ENCODE measurements at regions not wholly inside any gene's neighbourhood (a gene's known extent, or its start where the extent isn't known, plus 50 kb on each side); places are given as distances from the start of the nearest gene placed in this dataset.

DNA sequence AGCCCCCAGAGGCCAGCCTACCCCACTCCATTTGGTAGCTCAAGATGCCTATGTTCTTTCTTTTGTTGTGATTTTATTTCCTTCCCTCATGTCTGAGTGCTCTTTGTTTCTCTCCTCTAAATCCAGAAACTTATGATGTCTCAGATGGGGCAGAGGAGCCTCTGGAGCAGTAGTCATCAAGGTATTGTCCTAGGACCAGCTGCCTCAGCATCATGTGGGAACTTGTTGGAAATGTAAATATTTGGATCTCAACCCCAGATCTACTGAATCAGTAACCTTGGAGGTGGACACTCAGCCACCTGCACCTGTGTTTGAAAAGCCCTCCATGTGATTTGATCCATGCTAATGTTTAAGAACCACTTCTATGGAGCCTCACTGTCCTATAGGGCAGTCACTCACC, 593.1 kb upstream of the PLXNA2 start:
- CTCF ChIA-PET: no interaction called here
- H3K36me3 Mint-ChIP-seq (ENCODE audit: low read depth): no peaks in the 10 kb centered on the region
- intact Hi-C loops (cut with micrococcal nuclease): no loop called here

GRCh38 chr1:208841436-208841835, 597.3 kb upstream of the PLXNA2 start:
- Mint-ChIP-seq H3K36me3 (ENCODE audit: low read depth) (no peaks in the 10 kb centered on the region), H3K27me3 (ENCODE audit: low read depth) (no peaks in the 10 kb centered on the region), H3K4me3 (no peak overlapping the region), H3K27ac (no peak overlapping the region), H3K9me3 (no peaks in the 10 kb centered on the region), H3K4me1 (ENCODE audit: low read depth) (no peaks in the 10 kb centered on the region)
- intact Hi-C loops (cut with micrococcal nuclease): no loop called here
- CTCF ChIA-PET: no interaction called here
- DNase-seq: no peak

More for the DNA sequence above, 593.1 kb upstream of the PLXNA2 start:
- H3K4me3 Mint-ChIP-seq: no peak overlapping the region
- DNase-seq: no peak
- no peaks in the 10 kb centered on the region for H3K9me3 Mint-ChIP-seq
- H3K4me1 Mint-ChIP-seq (ENCODE audit: low read depth): no peaks in the 10 kb centered on the region
- H3K27me3 Mint-ChIP-seq (ENCODE audit: low read depth): no peaks in the 10 kb centered on the region
- H3K27ac Mint-ChIP-seq: no peak overlapping the region

DNA sequence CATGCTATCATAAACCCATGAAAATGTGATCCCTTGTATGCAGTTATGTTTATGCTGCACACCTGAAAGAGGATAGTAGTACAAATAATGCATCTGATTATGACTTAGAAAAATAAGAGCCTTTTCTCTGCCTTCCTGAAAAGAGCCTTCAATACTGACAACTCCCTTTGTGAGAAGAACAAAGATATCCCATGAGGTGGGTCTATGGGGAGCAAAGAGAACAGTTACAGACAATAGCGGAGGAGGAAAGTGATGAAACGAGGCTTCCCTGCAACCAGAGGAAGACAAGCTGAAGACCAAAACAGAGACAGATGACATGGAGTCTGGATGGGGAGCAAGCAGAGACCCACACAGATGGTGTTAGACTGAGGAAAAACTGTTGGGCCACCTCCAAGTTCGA, 598.3 kb upstream of the PLXNA2 start:
- DNase-seq: no peak
- no peak overlapping the region for H3K27ac Mint-ChIP-seq
- no peaks in the 10 kb centered on the region for H3K36me3 Mint-ChIP-seq (ENCODE audit: low read depth)
- no peaks in the 10 kb centered on the region for H3K27me3 Mint-ChIP-seq (ENCODE audit: low read depth)
- H3K9me3 Mint-ChIP-seq: no peaks in the 10 kb centered on the region
- intact Hi-C loops (cut with micrococcal nuclease): no loop called here
- H3K4me1 Mint-ChIP-seq (ENCODE audit: low read depth): no peaks in the 10 kb centered on the region
- no peak overlapping the region for H3K4me3 Mint-ChIP-seq
- CTCF ChIA-PET: no interaction called here

GRCh38 chr1:208844158-208844557, 600.0 kb upstream of the PLXNA2 start:
- H3K9me3 Mint-ChIP-seq: no peaks in the 10 kb centered on the region
- H3K27me3 Mint-ChIP-seq (ENCODE audit: low read depth): no peaks in the 10 kb centered on the region
- CTCF ChIA-PET: no interaction called here
- H3K36me3 Mint-ChIP-seq (ENCODE audit: low read depth): no peaks in the 10 kb centered on the region
- H3K27ac Mint-ChIP-seq: no peak overlapping the region
- intact Hi-C loops (cut with micrococcal nuclease): no loop called here
- no peak overlapping the region for H3K4me3 Mint-ChIP-seq
- no peak for DNase-seq
- no peaks in the 10 kb centered on the region for H3K4me1 Mint-ChIP-seq (ENCODE audit: low read depth)

- no peak overlapping the region for H3K27ac Mint-ChIP-seq
- CTCF ChIA-PET: interaction anchor here (0.6 kb wide), 1 partner anchor 10 kb away, joined by 5 read pairs; no protein-coding TSS in a partner anchor
- intact Hi-C loops (cut with micrococcal nuclease): no loop called here
- H3K9me3 Mint-ChIP-seq: no peaks in the 10 kb centered on the region
- H3K4me1 Mint-ChIP-seq (ENCODE audit: low read depth): no peaks in the 10 kb centered on the region
- no peaks in the 10 kb centered on the region for H3K27me3 Mint-ChIP-seq (ENCODE audit: low read depth)
- H3K36me3 Mint-ChIP-seq (ENCODE audit: low read depth): no peaks in the 10 kb centered on the region
- H3K4me3 Mint-ChIP-seq: no peak overlapping the region
- DNase-seq: no peak
Observed at GRCh38 chr1:208848854-208849253, 604.7 kb upstream of the PLXNA2 start.

DNA sequence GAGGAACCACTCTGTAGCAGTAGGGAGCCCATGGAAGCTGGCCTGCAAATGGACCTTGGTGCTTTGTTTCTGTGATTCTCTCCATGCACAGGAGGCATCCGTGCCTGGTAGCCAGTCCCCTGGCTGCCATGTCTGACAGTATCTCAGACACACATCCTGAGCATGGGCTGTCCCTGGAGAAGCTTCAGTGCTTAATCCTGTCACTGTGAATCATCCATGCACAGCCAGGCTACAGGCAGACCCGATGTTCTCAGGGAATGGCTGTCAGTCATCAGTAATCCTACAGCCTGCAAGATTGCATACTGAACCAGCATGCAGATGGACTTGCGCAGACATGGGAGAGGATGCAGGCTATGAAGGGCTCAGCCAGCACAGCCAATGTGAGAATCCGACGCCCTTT, 606.3 kb upstream of the PLXNA2 start:
- no peak overlapping the region for H3K27ac Mint-ChIP-seq
- H3K4me1 Mint-ChIP-seq (ENCODE audit: low read depth): no peaks in the 10 kb centered on the region
- H3K4me3 Mint-ChIP-seq: no peak overlapping the region
- intact Hi-C loops (cut with micrococcal nuclease): no loop called here
- no peaks in the 10 kb centered on the region for H3K36me3 Mint-ChIP-seq (ENCODE audit: low read depth)
- H3K9me3 Mint-ChIP-seq: no peaks in the 10 kb centered on the region
- H3K27me3 Mint-ChIP-seq (ENCODE audit: low read depth): no peaks in the 10 kb centered on the region
- CTCF ChIA-PET: no interaction called here
- DNase-seq: no peak

GRCh38 chr1:208851366-208851765, 607.2 kb upstream of the PLXNA2 start:
- H3K36me3 Mint-ChIP-seq (ENCODE audit: low read depth): no peaks in the 10 kb centered on the region
- H3K9me3 Mint-ChIP-seq: no peaks in the 10 kb centered on the region
- H3K4me3 Mint-ChIP-seq: no peak overlapping the region
- intact Hi-C loops (cut with micrococcal nuclease): no loop called here
- H3K4me1 Mint-ChIP-seq (ENCODE audit: low read depth): no peaks in the 10 kb centered on the region
- no peak for DNase-seq
- H3K27ac Mint-ChIP-seq: no peak overlapping the region
- H3K27me3 Mint-ChIP-seq (ENCODE audit: low read depth): peaks cover 6% of the 10 kb centered on the region
- CTCF ChIA-PET: no interaction called here

GRCh38 chr1:208852911-208853310, 608.7 kb upstream of the PLXNA2 start:
- DNase-seq: no peak
- H3K9me3 Mint-ChIP-seq: no peaks in the 10 kb centered on the region
- intact Hi-C loops (cut with micrococcal nuclease): no loop called here
- CTCF ChIA-PET: no interaction called here
- no peak overlapping the region for H3K27ac Mint-ChIP-seq
- H3K4me1 Mint-ChIP-seq (ENCODE audit: low read depth): no peaks in the 10 kb centered on the region
- H3K36me3 Mint-ChIP-seq (ENCODE audit: low read depth): no peaks in the 10 kb centered on the region
- H3K4me3 Mint-ChIP-seq: no peak overlapping the region
- H3K27me3 Mint-ChIP-seq (ENCODE audit: low read depth): peaks cover 6% of the 10 kb centered on the region

- H3K4me1 Mint-ChIP-seq (ENCODE audit: low read depth): no peaks in the 10 kb centered on the region
- no peak overlapping the region for H3K4me3 Mint-ChIP-seq
- H3K27ac Mint-ChIP-seq: no peak overlapping the region
- CTCF ChIA-PET: no interaction called here
- peaks cover 11% of the 10 kb centered on the region for H3K27me3 Mint-ChIP-seq (ENCODE audit: low read depth)
- no peak for DNase-seq
- intact Hi-C loops (cut with micrococcal nuclease): no loop called here
- no peaks in the 10 kb centered on the region for H3K36me3 Mint-ChIP-seq (ENCODE audit: low read depth)
- H3K9me3 Mint-ChIP-seq: no peaks in the 10 kb centered on the region
Observed at GRCh38 chr1:208855403-208855802, 611.2 kb upstream of the PLXNA2 start.

- Mint-ChIP-seq H3K9me3 (no peaks in the 10 kb centered on the region), H3K36me3 (ENCODE audit: low read depth) (no peaks in the 10 kb centered on the region), H3K27me3 (ENCODE audit: low read depth) (peaks cover 16% of the 10 kb centered on the region), H3K4me1 (ENCODE audit: low read depth) (no peaks in the 10 kb centered on the region), H3K4me3 (no peak overlapping the region), H3K27ac (no peak overlapping the region)
- DNase-seq: no peak
- intact Hi-C loops (cut with micrococcal nuclease): no loop called here
- CTCF ChIA-PET: no interaction called here
Observed at GRCh38 chr1:208857465-208857864, 613.3 kb upstream of the PLXNA2 start.

- DNase-seq: no peak
- Mint-ChIP-seq H3K27me3 (ENCODE audit: low read depth) (peaks cover 16% of the 10 kb centered on the region), H3K27ac (no peak overlapping the region), H3K4me1 (ENCODE audit: low read depth) (no peaks in the 10 kb centered on the region), H3K9me3 (no peaks in the 10 kb centered on the region), H3K36me3 (ENCODE audit: low read depth) (no peaks in the 10 kb centered on the region), H3K4me3 (no peak overlapping the region)
- intact Hi-C loops (cut with micrococcal nuclease): no loop called here
- CTCF ChIA-PET: interaction anchor here (0.6 kb wide), 1 partner anchor 10 kb away, joined by 5 read pairs; no protein-coding TSS in a partner anchor
Observed at GRCh38 chr1:208858738-208859137, 614.6 kb upstream of the PLXNA2 start.

DNA sequence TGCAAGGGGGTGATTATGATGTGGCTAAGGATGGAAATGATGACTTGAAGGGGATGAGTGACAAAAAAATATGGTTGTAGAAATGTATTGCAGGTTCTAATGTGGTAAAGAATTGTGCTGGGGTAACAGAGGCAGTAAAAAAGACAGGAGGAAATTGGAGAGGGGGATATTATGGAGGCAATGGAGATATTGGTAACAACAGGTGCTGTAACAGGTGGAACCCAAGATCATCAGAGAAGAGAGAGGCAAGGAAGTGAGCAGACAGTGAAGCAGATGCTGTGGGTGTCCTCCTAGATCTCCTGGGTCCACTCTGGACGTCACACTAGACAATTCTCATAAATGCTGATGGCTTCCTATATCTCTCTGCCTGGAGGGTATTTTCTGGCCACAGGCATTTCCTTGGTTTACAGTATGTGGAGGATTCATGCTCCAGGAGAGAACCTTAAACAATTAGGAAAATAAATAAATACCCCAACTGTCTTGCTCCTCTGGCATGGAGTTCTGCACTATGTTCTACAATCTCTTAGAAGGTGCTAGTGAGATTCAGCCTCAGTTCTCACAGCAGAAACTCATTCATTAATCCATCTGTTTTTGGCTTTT, 620.3 kb upstream of the PLXNA2 start:
- Mint-ChIP-seq H3K4me3 (no peak overlapping the region), H3K27ac (no peak overlapping the region), H3K4me1 (ENCODE audit: low read depth) (no peaks in the 10 kb centered on the region), H3K36me3 (ENCODE audit: low read depth) (no peaks in the 10 kb centered on the region), H3K9me3 (no peaks in the 10 kb centered on the region), H3K27me3 (ENCODE audit: low read depth) (peaks cover 7% of the 10 kb centered on the region)
- no peak for DNase-seq
- intact Hi-C loops (cut with micrococcal nuclease): no loop called here
- CTCF ChIA-PET: no interaction called here

DNA sequence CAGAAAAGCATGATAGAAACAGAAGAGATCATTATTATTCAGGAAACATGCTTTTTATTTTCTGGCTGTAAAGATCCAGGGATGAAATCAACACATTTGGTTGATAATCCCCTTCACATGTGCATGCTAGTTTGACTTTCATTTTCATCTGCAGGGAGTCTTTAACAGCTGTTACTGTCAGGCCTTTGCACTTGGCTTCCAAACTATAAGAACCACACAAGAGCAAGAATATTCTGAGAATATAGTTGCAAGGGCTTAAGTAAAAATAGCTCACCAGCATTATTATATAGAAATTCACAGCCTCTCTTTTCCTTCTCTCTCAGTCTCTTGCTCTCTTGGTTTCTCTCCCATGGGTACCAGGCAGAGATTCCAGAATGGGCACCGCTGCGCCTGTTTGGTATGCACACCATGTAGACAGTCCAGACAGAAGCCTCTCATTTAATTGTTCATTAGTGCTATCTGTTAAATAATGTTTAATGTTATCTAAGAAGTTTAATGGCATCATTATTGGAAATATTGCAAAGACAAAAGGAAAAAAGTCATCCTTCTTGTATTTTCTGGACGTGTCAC, 622.3 kb upstream of the PLXNA2 start:
- Mint-ChIP-seq H3K4me1 (ENCODE audit: low read depth) (no peaks in the 10 kb centered on the region), H3K4me3 (no peak overlapping the region), H3K9me3 (no peaks in the 10 kb centered on the region), H3K27me3 (ENCODE audit: low read depth) (no peaks in the 10 kb centered on the region), H3K27ac (no peak overlapping the region), H3K36me3 (ENCODE audit: low read depth) (no peaks in the 10 kb centered on the region)
- CTCF ChIA-PET: no interaction called here
- intact Hi-C loops (cut with micrococcal nuclease): no loop called here
- no peak for DNase-seq

Data from activated naive CD4-positive, alpha-beta T cell treated with anti-CD3 and anti-CD28 coated beads for 36 hours (primary cell).